ENCODE measurements at regions not wholly inside any gene's neighbourhood (a gene's known extent, or its start where the extent isn't known, plus 50 kb on each side); places are given as distances from the start of the nearest gene placed in this dataset.

- no peak overlapping the region for H3K4me3 ChIP-seq
- TF ChIP-seq EP300 (IDR thresholded peaks at IDR 0.05) = no peak
- TF ChIP-seq CTCF (IDR thresholded peaks at IDR 0.05) = no peak
- no peak for TF ChIP-seq POLR2A (IDR thresholded peaks at IDR 0.05)
- no peaks in the 10 kb centered on the region for H3K36me3 ChIP-seq
- intact Hi-C loops (cut with DNase I) = loop anchor here in 1 of 4 donors (5.0 kb wide), 1 partner anchor 1199 kb away; no protein-coding TSS in a partner anchor
- no peak for DNase-seq
- no peaks in the 10 kb centered on the region for H3K9me3 ChIP-seq
- no peaks in the 10 kb centered on the region for H3K4me1 ChIP-seq (ENCODE audit: insufficient read depth)
- H3K27me3 ChIP-seq = no peaks in the 10 kb centered on the region
- 62 to 77% (median 62%) methylated on average over 2 of the region's 2 CpGs for WGBS, 3 donors
- no peak overlapping the region for H3K27ac ChIP-seq
These were observed 802.2 kb upstream of the POM121L12 start for GRCh38 chr7:52233248-52233647.

GRCh38 chr7:52211930-52212329 lies 823.5 kb upstream of the POM121L12 start:
- intact Hi-C loops (cut with DNase I) = no loop called here
- H3K27ac ChIP-seq = no peak overlapping the region
- no peaks in the 10 kb centered on the region for H3K9me3 ChIP-seq
- H3K4me3 ChIP-seq = no peak overlapping the region
- H3K36me3 ChIP-seq = no peaks in the 10 kb centered on the region
- no peak for TF ChIP-seq EP300 (IDR thresholded peaks at IDR 0.05)
- no peak for TF ChIP-seq POLR2A (IDR thresholded peaks at IDR 0.05)
- no peak for TF ChIP-seq CTCF (IDR thresholded peaks at IDR 0.05)
- no peaks in the 10 kb centered on the region for H3K4me1 ChIP-seq (ENCODE audit: insufficient read depth)
- H3K27me3 ChIP-seq = no peaks in the 10 kb centered on the region
- DNase-seq = no peak
- WGBS, 3 donors = 82 to 95% (median 83%) methylated on average over 3 of the region's 3 CpGs

- Histone ChIP-seq H3K4me1 (ENCODE audit: insufficient read depth) (no peaks in the 10 kb centered on the region), H3K27ac (no peak overlapping the region), H3K36me3 (no peaks in the 10 kb centered on the region), H3K4me3 (no peak overlapping the region), H3K27me3 (no peaks in the 10 kb centered on the region), H3K9me3 (no peaks in the 10 kb centered on the region)
- intact Hi-C loops (cut with DNase I) = no loop called here
- no peak for DNase-seq
- TF ChIP-seq POLR2A (IDR thresholded peaks at IDR 0.05) (no peak), CTCF (IDR thresholded peaks at IDR 0.05) (no peak), EP300 (IDR thresholded peaks at IDR 0.05) (no peak)
- 3 to 6% (median 4%) methylated on average over 2 of the region's 2 CpGs for WGBS, 3 donors
These were observed 825.8 kb upstream of the POM121L12 start for GRCh38 chr7:52209614-52210013.

- no peaks in the 10 kb centered on the region for H3K9me3 ChIP-seq
- no peaks in the 10 kb centered on the region for H3K36me3 ChIP-seq
- no peak overlapping the region for H3K27ac ChIP-seq
- TF ChIP-seq CTCF (IDR thresholded peaks at IDR 0.05) = no peak
- TF ChIP-seq POLR2A (IDR thresholded peaks at IDR 0.05) = no peak
- no peak for TF ChIP-seq EP300 (IDR thresholded peaks at IDR 0.05)
- DNase-seq = no peak
- 0 to 3% (median 3%) methylated on average over 1 of the region's 1 CpG for WGBS, 3 donors
- no peaks in the 10 kb centered on the region for H3K4me1 ChIP-seq (ENCODE audit: insufficient read depth)
- no peak overlapping the region for H3K4me3 ChIP-seq
- H3K27me3 ChIP-seq = no peaks in the 10 kb centered on the region
- intact Hi-C loops (cut with DNase I) = no loop called here
These were observed 838.2 kb upstream of the POM121L12 start for GRCh38 chr7:52197221-52197620.

GRCh38 chr7:52195664-52196063 lies 839.8 kb upstream of the POM121L12 start:
- no peak overlapping the region for H3K27ac ChIP-seq
- H3K4me3 ChIP-seq = no peak overlapping the region
- WGBS, 3 donors = 69 to 79% (median 76%) methylated on average over 4 of the region's 4 CpGs
- H3K9me3 ChIP-seq = no peaks in the 10 kb centered on the region
- TF ChIP-seq POLR2A (IDR thresholded peaks at IDR 0.05) (no peak), CTCF (IDR thresholded peaks at IDR 0.05) (no peak), EP300 (IDR thresholded peaks at IDR 0.05) (no peak)
- no peaks in the 10 kb centered on the region for H3K27me3 ChIP-seq
- H3K4me1 ChIP-seq (ENCODE audit: insufficient read depth) = no peaks in the 10 kb centered on the region
- DNase-seq = no peak
- intact Hi-C loops (cut with DNase I) = no loop called here
- no peaks in the 10 kb centered on the region for H3K36me3 ChIP-seq
